GM12878 (cell line): ENCODE measurements at regions not wholly inside any gene's neighbourhood (a gene's known extent, or its start where the extent isn't known, plus 50 kb on each side); places are given as distances from the start of the nearest gene placed in this dataset.

Source experiments
- CREB1 ChIP-seq: IDR thresholded peaks from 2 replicates; pipeline ENCODE4 v1.6.1; 2012; ENCODE audit warnings: low read depth, mild to moderate bottlenecking, inconsistent platforms
- EGR1 ChIP-seq, 2 experiments: IDR thresholded peaks; 1 replicate in 1 of 2; 2 replicates in 1 of 2; pipeline ENCODE4 v1.6.1; 2011 to 2012; ENCODE audit warnings: low read depth in 2 of 2, low read length in 2 of 2, borderline replicate concordance in 1 of 2, mild to moderate bottlenecking in 1 of 2, moderate library complexity in 1 of 2
- EZH2 ChIP-seq: IDR thresholded peaks from 2 replicates; pipeline ENCODE4 v1.6.1; 2012; ENCODE audit warnings: low read depth, mild to moderate bottlenecking, control low read depth, inconsistent platforms, low read length, borderline replicate concordance; ENCODE audit not compliant: control insufficient read depth
- MYC ChIP-seq: IDR thresholded peaks from 2 replicates; pipeline ENCODE4 v1.6.1; 2011; ENCODE audit warnings: mild to moderate bottlenecking, low read length, moderate library complexity, inconsistent platforms; ENCODE audit not compliant: insufficient read depth, insufficient replicate concordance, insufficient read length, severe bottlenecking
- NBN ChIP-seq: fragments of 450-650 bp; IDR thresholded peaks from 2 replicates; pipeline ENCODE4 v1.6.1; 2016
- NFYB ChIP-seq: IDR thresholded peaks from 2 replicates; pipeline ENCODE4 v1.6.1; 2011; ENCODE audit warnings: low read depth, mild to moderate bottlenecking, low read length, improper control_type of control experiment, moderate library complexity; ENCODE audit not compliant: insufficient read depth
- RAD21 ChIP-seq: IDR thresholded peaks from 2 replicates; pipeline ENCODE4 v1.6.1; 2011; ENCODE audit warnings: mild to moderate bottlenecking, low read depth, low read length, moderate library complexity; ENCODE audit not compliant: insufficient read depth
- TF ChIP-seq, protein P1 (sequence below), 3 experiments: IDR thresholded peaks in 2 of 3; conservative IDR thresholded peaks in 1 of 3; 2 replicates each; pipeline ENCODE4 v1.5.1; 2011; ENCODE audit warnings: low read depth in 3 of 3, low read length in 3 of 3, mild to moderate bottlenecking in 3 of 3, control low read depth in 2 of 3, moderate library complexity in 2 of 3, inconsistent platforms in 1 of 3, mixed read lengths in 1 of 3; ENCODE audit not compliant: control insufficient read depth in 2 of 3, insufficient read depth in 1 of 3; ENCODE audit errors: extremely low read depth in 1 of 3

DNA sequence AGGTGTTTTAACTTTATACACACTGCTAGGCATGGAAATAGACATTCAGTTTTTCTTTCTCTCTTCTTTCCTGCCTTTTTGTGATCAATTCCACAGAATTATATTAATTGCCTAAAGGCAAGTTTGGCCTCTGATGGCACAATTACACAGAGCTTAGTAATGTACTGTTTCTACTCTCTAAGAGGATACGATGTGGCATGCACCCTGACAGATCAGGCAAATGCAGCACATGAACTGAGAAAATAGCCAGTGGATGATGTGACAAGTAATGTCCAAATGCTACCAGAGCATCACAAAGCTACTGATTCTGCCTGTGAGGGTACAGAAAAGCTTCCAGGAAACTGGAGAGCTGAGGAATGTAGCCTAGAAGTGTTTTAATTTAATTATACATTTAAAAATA is 233.8 kb upstream of the PRR20A start:
- TF ChIP-seq EZH2 (no peak), CREB1 (no peak), NBN (no peak), NFYB (no peak), MYC (no peak), RAD21 (no peak), EGR1 (IDR thresholded peaks at IDR 0.05; ENCODE audit: borderline replicate concordance in 1 of 2, low read depth in 2 of 2, low read length in 2 of 2) (no peak)
- TF ChIP-seq, protein P1, sequence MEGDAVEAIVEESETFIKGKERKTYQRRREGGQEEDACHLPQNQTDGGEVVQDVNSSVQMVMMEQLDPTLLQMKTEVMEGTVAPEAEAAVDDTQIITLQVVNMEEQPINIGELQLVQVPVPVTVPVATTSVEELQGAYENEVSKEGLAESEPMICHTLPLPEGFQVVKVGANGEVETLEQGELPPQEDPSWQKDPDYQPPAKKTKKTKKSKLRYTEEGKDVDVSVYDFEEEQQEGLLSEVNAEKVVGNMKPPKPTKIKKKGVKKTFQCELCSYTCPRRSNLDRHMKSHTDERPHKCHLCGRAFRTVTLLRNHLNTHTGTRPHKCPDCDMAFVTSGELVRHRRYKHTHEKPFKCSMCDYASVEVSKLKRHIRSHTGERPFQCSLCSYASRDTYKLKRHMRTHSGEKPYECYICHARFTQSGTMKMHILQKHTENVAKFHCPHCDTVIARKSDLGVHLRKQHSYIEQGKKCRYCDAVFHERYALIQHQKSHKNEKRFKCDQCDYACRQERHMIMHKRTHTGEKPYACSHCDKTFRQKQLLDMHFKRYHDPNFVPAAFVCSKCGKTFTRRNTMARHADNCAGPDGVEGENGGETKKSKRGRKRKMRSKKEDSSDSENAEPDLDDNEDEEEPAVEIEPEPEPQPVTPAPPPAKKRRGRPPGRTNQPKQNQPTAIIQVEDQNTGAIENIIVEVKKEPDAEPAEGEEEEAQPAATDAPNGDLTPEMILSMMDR (IDR thresholded peaks at IDR 0.05 in 2 of 3, conservative IDR thresholded peaks at IDR 0.05 in 1 of 3; ENCODE audit: control insufficient read depth in 2 of 3, extremely low read depth in 1 of 3, insufficient read depth in 1 of 3, low read depth in 3 of 3, low read length in 3 of 3): no peak
